H1 (cell line): ENCODE measurements at regions not wholly inside any gene's neighbourhood (a gene's known extent, or its start where the extent isn't known, plus 50 kb on each side); places are given as distances from the start of the nearest gene placed in this dataset.

Experiments used
- CTCF ChIA-PET: fragments of 300-600 bp; sonication (Branson Sonifier 250); formaldehyde crosslinking; loops from one replicate; lab custom pipeline; 2021; ENCODE audit not compliant: partially characterized antibody; lab: Charles Lee
- POLR2A ChIA-PET: fragments of 300-600 bp; sonication (Branson Sonifier 250); formaldehyde crosslinking; loops from one replicate; lab custom pipeline; 2021; ENCODE audit warnings: inconsistent platforms; ENCODE audit not compliant: partially characterized antibody; lab: Charles Lee
- DNase-seq, 2 experiments: peaks; one replicate each; pipeline versions ENCODE4 v3.0.0 to v3.0.0-alpha.2; 2010 to 2022; ENCODE audit warnings: low spot score in 2 of 2, low read depth in 1 of 2, mixed read lengths in 1 of 2
- FAIRE-seq: peaks from 2 replicates; lab custom pipeline; 2011; peaks lifted over from hg19 to GRCh38; lab: Jason Lieb, UNC
- H2AFZ ChIP-seq: 2 replicates; pipeline ENCODE4 v1.8.1; 2012; ENCODE audit warnings: low read length, inconsistent platforms
- H2AK5ac ChIP-seq: 2 replicates; pipeline ENCODE4 v1.6.1; 2013; ENCODE audit warnings: low read depth, low read length
- H2BK120ac ChIP-seq: replicated peaks from 2 replicates; pipeline ENCODE3; 2013; ENCODE audit warnings: low read depth, low read length, inconsistent platforms
- H2BK12ac ChIP-seq: 2 replicates; pipeline ENCODE4 v1.6.1; 2013; ENCODE audit warnings: low read depth, low read length
- H2BK15ac ChIP-seq: 2 replicates; pipeline ENCODE4 v1.6.1; 2013; ENCODE audit warnings: low read length
- H2BK20ac ChIP-seq: 2 replicates; pipeline ENCODE4 v1.6.1; 2013; ENCODE audit warnings: low read length
- H2BK5ac ChIP-seq: 2 replicates; pipeline ENCODE4 v1.6.1; 2013; ENCODE audit warnings: low read depth, low read length
- H3K14ac ChIP-seq: 2 replicates; pipeline ENCODE4 v1.6.1; 2013; ENCODE audit warnings: inconsistent platforms; ENCODE audit not compliant: insufficient read length
- H3K18ac ChIP-seq: 2 replicates; pipeline ENCODE4 v1.6.1; 2013; ENCODE audit warnings: low read length; ENCODE audit errors: extremely low read depth
- H3K23ac ChIP-seq: 2 replicates; pipeline ENCODE4 v1.6.1; 2013; ENCODE audit warnings: inconsistent platforms; ENCODE audit not compliant: insufficient read length
- H3K23me2 ChIP-seq: 2 replicates; pipeline ENCODE4 v1.6.1; 2013; ENCODE audit warnings: low read depth, low read length
- H3K27ac ChIP-seq: 2 replicates; pipeline ENCODE4 v1.6.1; 2011; ENCODE audit warnings: low read depth, low read length, inconsistent platforms
- H3K27me3 ChIP-seq, 4 experiments: replicated peaks in 1 of 4; 1 replicate in 1 of 4; 2 replicates in 3 of 4; pipeline versions ENCODE4 v1.6.1 to v1.8.1; 2011 to 2013; ENCODE audit warnings: low read length in 3 of 4, mild to moderate bottlenecking in 3 of 4, inconsistent platforms in 2 of 4, mixed read lengths in 2 of 4, moderate library complexity in 1 of 4; ENCODE audit not compliant: control insufficient read depth in 3 of 4, insufficient read depth in 3 of 4; ENCODE audit errors: extremely low read depth in 1 of 4
- H3K36me3 ChIP-seq, 4 experiments: 2 replicates each; pipeline versions ENCODE4 v1.6.1 to v1.8.1; 2011 to 2013; ENCODE audit warnings: mild to moderate bottlenecking in 4 of 4, low read length in 3 of 4, moderate library complexity in 2 of 4, control low read depth in 1 of 4, inconsistent platforms in 1 of 4; ENCODE audit not compliant: insufficient read depth in 4 of 4, control insufficient read depth in 2 of 4
- H3K4ac ChIP-seq: replicated peaks from 2 replicates; pipeline ENCODE3; 2013; ENCODE audit warnings: low read length, low read depth, mixed read lengths, inconsistent platforms; ENCODE audit not compliant: insufficient read length
- H3K4me1 ChIP-seq, 4 experiments: replicated peaks in 1 of 4; 1 replicate in 1 of 4; 2 replicates in 3 of 4; pipeline versions ENCODE4 v1.6.1 to v1.8.1; 2011 to 2013; ENCODE audit warnings: low read length in 3 of 4, inconsistent platforms in 2 of 4, mixed read lengths in 1 of 4; ENCODE audit not compliant: insufficient read depth in 4 of 4, control insufficient read depth in 3 of 4
- H3K4me2 ChIP-seq, 2 experiments: 2 replicates each; pipeline versions ENCODE4 v1.6.1 to v1.8.1; 2011 to 2013; ENCODE audit warnings: low read depth in 2 of 2, low read length in 2 of 2, control low read depth in 1 of 2, inconsistent platforms in 1 of 2, mild to moderate bottlenecking in 1 of 2; ENCODE audit not compliant: insufficient read depth in 1 of 2
- H3K4me3 ChIP-seq, 4 experiments: fragments of 200-600, 300-600 bp in 1 of 4; sonication (generic), shearing (Covaris generic), sonication (Bioruptor Twin) in 1 of 4; 2 replicates each; pipeline versions ENCODE4 v1.5.1 to v1.8.1; 2011 to 2016; ENCODE audit warnings: low read length in 4 of 4, low read depth in 3 of 4, control low read depth in 2 of 4, inconsistent platforms in 2 of 4, mild to moderate bottlenecking in 2 of 4, mixed read lengths in 1 of 4, moderate library complexity in 1 of 4; ENCODE audit not compliant: insufficient read depth in 2 of 4; ENCODE audit errors: extremely low read depth in 1 of 4
- H3K56ac ChIP-seq: replicated peaks from 2 replicates; pipeline ENCODE3; 2013; ENCODE audit warnings: low read depth, mild to moderate bottlenecking, mixed read lengths, low read length, inconsistent platforms; ENCODE audit not compliant: insufficient read length
- H3K79me1 ChIP-seq: 2 replicates; pipeline ENCODE4 v1.6.1; 2013; ENCODE audit warnings: low read depth, low read length, control low read depth
- H3K79me2 ChIP-seq, 2 experiments: 2 replicates each; pipeline versions ENCODE4 v1.6.1 to v1.8.1; 2012 to 2013; ENCODE audit warnings: low read length in 2 of 2, mild to moderate bottlenecking in 2 of 2, inconsistent platforms in 1 of 2; ENCODE audit not compliant: insufficient read depth in 2 of 2, control insufficient read depth in 1 of 2
- H3K9ac ChIP-seq, 4 experiments: replicated peaks in 1 of 4; 1 replicate in 1 of 4; 2 replicates in 3 of 4; pipeline versions ENCODE4 v1.6.1 to v1.8.1; 2011 to 2013; ENCODE audit warnings: low read depth in 3 of 4, low read length in 3 of 4, control low read depth in 2 of 4, mild to moderate bottlenecking in 2 of 4, moderate library complexity in 2 of 4, inconsistent platforms in 1 of 4; ENCODE audit errors: extremely low read depth in 1 of 4
- H3K9me3 ChIP-seq, 2 experiments: 2 replicates each; pipeline versions ENCODE4 v1.6.1 to v1.8.1; 2012 to 2013; ENCODE audit warnings: mild to moderate bottlenecking in 2 of 2, moderate library complexity in 2 of 2, control low read depth in 1 of 2, inconsistent platforms in 1 of 2, low read depth in 1 of 2, low read length in 1 of 2, mixed read lengths in 1 of 2; ENCODE audit not compliant: insufficient read depth in 2 of 2
- H4K20me1 ChIP-seq, 2 experiments: replicated peaks in 1 of 2; 2 replicates each; pipeline versions ENCODE3 to v1.8.1; 2011 to 2013; ENCODE audit warnings: inconsistent platforms in 2 of 2, low read length in 2 of 2, mild to moderate bottlenecking in 1 of 2; ENCODE audit not compliant: insufficient read depth in 2 of 2, control insufficient read depth in 1 of 2
- H4K5ac ChIP-seq: 2 replicates; pipeline ENCODE4 v1.6.1; 2013; ENCODE audit warnings: low read length, low read depth, mixed read lengths, inconsistent platforms; ENCODE audit not compliant: insufficient read length
- H4K8ac ChIP-seq: 2 replicates; pipeline ENCODE4 v1.8.0; 2013; ENCODE audit warnings: mild to moderate bottlenecking, moderate library complexity, low read length, inconsistent platforms; ENCODE audit not compliant: insufficient read depth; ENCODE audit errors: extremely low read depth
- H4K91ac ChIP-seq: replicated peaks from 2 replicates; pipeline ENCODE3; 2013; ENCODE audit warnings: low read length, mixed read lengths, inconsistent platforms; ENCODE audit not compliant: insufficient read length
- BCL11A ChIP-seq, 2 experiments: IDR thresholded peaks; one replicate each; pipeline ENCODE4 v1.6.1; 2011; ENCODE audit warnings: low read depth in 2 of 2, low read length in 2 of 2, mild to moderate bottlenecking in 2 of 2
- TBP ChIP-seq: IDR thresholded peaks from 2 replicates; pipeline ENCODE4 v1.6.1; 2011; ENCODE audit warnings: low read depth, low read length, improper control_type of control experiment
- WGBS, 2 experiments: shearing (Covaris generic) in 1 of 2; methylation state at CpG; one replicate each; pipeline versions ENCODE4 v1.1.6 to v1.1.7; 2013 to 2015; ENCODE audit warnings: low lambda C conversion rate in 2 of 2, mixed read lengths in 2 of 2, inconsistent platforms in 1 of 2, low coverage in 1 of 2, missing lambda C conversion rate in 1 of 2; ENCODE audit not compliant: insufficient replicate concordance in 2 of 2, insufficient coverage in 1 of 2, insufficient read length in 1 of 2; ENCODE audit errors: extremely low coverage in 1 of 2, missing lambda C conversion rate in 1 of 2; 5-methylcytosine and 5-hydroxymethylcytosine counted together

DNA sequence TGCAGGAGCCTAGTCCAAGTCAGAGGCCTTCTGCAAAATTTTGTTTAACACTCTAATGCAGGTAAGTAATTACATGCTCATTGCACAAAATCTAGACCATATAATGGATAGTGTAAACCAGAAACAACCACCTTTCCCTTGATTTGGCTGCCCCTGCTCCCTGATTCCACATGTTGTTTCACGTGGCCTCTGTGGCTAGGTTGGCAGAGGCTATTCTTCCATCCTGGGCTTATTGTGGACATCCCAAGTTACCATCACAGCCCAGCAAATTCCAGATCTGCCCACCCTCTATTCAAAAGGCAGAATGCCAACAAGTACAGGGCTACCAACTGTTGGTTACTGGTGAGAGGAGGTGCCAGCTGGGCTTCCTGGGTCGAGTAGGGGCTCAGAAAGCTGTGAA is 794.5 kb upstream of the GRM7 start:
- Histone ChIP-seq H2BK120ac (no peak overlapping the region), H3K9ac (no peak overlapping the region), H3K23ac (no peak overlapping the region), H4K8ac (no peak overlapping the region), H3K4me3 (no peak overlapping the region), H2BK15ac (no peak overlapping the region), H2BK20ac (peak overlapping the region; percentile 81; the same call in 1 of the 2 replicates), H2BK12ac (peak overlapping the region; percentile 81; the same call in 1 of the 2 replicates), H3K4me2 (no peak overlapping the region), H3K56ac (no peak overlapping the region), H3K4ac (no peak overlapping the region), H3K18ac (no peak overlapping the region), H2AK5ac (no peak overlapping the region), H3K36me3 (no peaks in the 10 kb centered on the region), H4K20me1 (no peaks in the 10 kb centered on the region), H2BK5ac (no peak overlapping the region), H3K79me2 (no peaks in the 10 kb centered on the region), H3K27me3 (no peaks in the 10 kb centered on the region), H4K91ac (no peak overlapping the region), H3K4me1 (peaks cover 3 to 11% (median 10%) of the 10 kb centered on the region in 4 experiments; a peak in 4 of 7 replicates), H4K5ac (no peak overlapping the region), H3K14ac (no peak overlapping the region), H3K79me1 (no peaks in the 10 kb centered on the region), H3K23me2 (no peaks in the 10 kb centered on the region), H3K9me3 (no peaks in the 10 kb centered on the region), H3K27ac (no peak overlapping the region), H2AFZ (no peak overlapping the region)
- WGBS, 2 experiments, result 90% methylated on average over 2 of the region's 2 CpGs; no CpG with 5 or more reads in 1 of the 2 experiments
- POLR2A ChIA-PET, result no interaction called here
- no peak for TF ChIP-seq TBP
- no peak for TF ChIP-seq BCL11A (IDR thresholded peaks at IDR 0.05; ENCODE audit: low read depth in 2 of 2, low read length in 2 of 2)
- CTCF ChIA-PET, result no interaction called here
- FAIRE-seq, result no peak
- no peak for DNase-seq
